22Rv1 (cell line): ENCODE measurements at regions not wholly inside any gene's neighbourhood (a gene's known extent, or its start where the extent isn't known, plus 50 kb on each side); places are given as distances from the start of the nearest gene placed in this dataset.

Experiments used
- ZFX ChIP-seq: fragments of 450-650 bp; IDR thresholded peaks from 2 replicates; pipeline ENCODE4 v1.6.1; 2017; ENCODE audit warnings: antibody characterized with exemption, borderline replicate concordance
- TF ChIP-seq, protein P1 (sequence below): fragments of 450-650 bp; IDR thresholded peaks from 2 replicates; pipeline ENCODE4 v1.5.1; 2017; ENCODE audit warnings: mild to moderate bottlenecking

DNA sequence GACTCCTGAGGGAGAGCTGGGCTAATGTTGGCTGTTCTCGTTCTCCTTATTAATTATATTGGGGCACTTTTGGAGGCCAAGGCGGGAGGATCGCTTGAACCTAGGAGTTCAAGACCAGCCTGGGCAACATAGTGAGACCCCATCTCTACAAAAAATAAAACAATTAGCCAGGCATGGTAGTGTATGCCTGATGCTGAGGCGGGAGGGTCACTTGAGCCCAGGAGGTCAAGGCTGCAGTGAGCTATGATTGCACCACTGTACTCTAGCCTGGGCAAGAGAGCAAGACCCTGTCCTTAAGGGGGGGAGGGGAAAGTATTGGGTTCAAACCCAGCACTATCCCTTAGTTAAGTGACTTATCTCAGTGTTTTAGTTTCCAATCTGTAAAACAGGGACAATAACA is 70.0 kb upstream of the NBPF3 start:
- TF ChIP-seq, protein P1, sequence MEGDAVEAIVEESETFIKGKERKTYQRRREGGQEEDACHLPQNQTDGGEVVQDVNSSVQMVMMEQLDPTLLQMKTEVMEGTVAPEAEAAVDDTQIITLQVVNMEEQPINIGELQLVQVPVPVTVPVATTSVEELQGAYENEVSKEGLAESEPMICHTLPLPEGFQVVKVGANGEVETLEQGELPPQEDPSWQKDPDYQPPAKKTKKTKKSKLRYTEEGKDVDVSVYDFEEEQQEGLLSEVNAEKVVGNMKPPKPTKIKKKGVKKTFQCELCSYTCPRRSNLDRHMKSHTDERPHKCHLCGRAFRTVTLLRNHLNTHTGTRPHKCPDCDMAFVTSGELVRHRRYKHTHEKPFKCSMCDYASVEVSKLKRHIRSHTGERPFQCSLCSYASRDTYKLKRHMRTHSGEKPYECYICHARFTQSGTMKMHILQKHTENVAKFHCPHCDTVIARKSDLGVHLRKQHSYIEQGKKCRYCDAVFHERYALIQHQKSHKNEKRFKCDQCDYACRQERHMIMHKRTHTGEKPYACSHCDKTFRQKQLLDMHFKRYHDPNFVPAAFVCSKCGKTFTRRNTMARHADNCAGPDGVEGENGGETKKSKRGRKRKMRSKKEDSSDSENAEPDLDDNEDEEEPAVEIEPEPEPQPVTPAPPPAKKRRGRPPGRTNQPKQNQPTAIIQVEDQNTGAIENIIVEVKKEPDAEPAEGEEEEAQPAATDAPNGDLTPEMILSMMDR: no peak
- no peak for TF ChIP-seq ZFX
